OCI-LY7 (cell line): ENCODE measurements at regions not wholly inside any gene's neighbourhood (a gene's known extent, or its start where the extent isn't known, plus 50 kb on each side); places are given as distances from the start of the nearest gene placed in this dataset.

Experiments used
- BruUV-seq: library from RNA; stranded (reverse); fragments of 400-500 nt; replicated peaks from 2 replicates; lab custom pipeline; 2021; lab: Mats Ljungman, UMichigan
- CTCF ChIA-PET: fragments of 300-600 bp; sonication (Branson Sonifier 250); formaldehyde crosslinking; loops from one replicate; lab custom pipeline; 2022; ENCODE audit warnings: antibody characterized with exemption; ENCODE audit not compliant: unreplicated experiment; lab: Charles Lee
- POLR2A ChIA-PET: fragments of 300-600 bp; sonication (Branson Sonifier 250); formaldehyde crosslinking; loops from one replicate; lab custom pipeline; 2022; ENCODE audit warnings: antibody characterized with exemption; lab: Charles Lee
- DNase-seq: peaks from one replicate; pipeline ENCODE4 v3.0.0-alpha.2; 2015; ENCODE audit warnings: low spot score
- H2AFZ ChIP-seq: fragments of 200-600 bp; sonication (generic), shearing (Covaris generic); 2 replicates; pipeline ENCODE4 v1.6.1; 2014; ENCODE audit warnings: mild to moderate bottlenecking, antibody characterized with exemption, low read length, moderate library complexity
- H3K27ac ChIP-seq: fragments of 200-600 bp; sonication (generic); 2 replicates; pipeline ENCODE4 v1.5.1; 2014; ENCODE audit warnings: mixed run types, low read depth, mild to moderate bottlenecking, moderate library complexity, low read length, inconsistent platforms; ENCODE audit not compliant: poor library complexity, severe bottlenecking
- H3K36me3 ChIP-seq: fragments of 200-600 bp; sonication (generic); 2 replicates; pipeline ENCODE4 v1.6.1; 2014; ENCODE audit warnings: mild to moderate bottlenecking, antibody characterized with exemption, low read length, moderate library complexity, mixed read lengths; ENCODE audit not compliant: insufficient read depth
- H3K4me1 ChIP-seq: fragments of 200-600 bp; sonication (generic); 2 replicates; pipeline ENCODE4 v1.5.1; 2014; ENCODE audit warnings: mild to moderate bottlenecking, low read length; ENCODE audit not compliant: insufficient read depth, poor library complexity, severe bottlenecking
- H3K4me2 ChIP-seq: fragments of 200-600 bp; sonication (generic); 2 replicates; pipeline ENCODE4 v1.6.1; 2014; ENCODE audit warnings: mild to moderate bottlenecking, low read length
- H3K4me3 ChIP-seq: fragments of 200-600 bp; sonication (generic); 2 replicates; pipeline ENCODE4 v1.5.1; 2014; ENCODE audit warnings: mild to moderate bottlenecking, low read depth, low read length; ENCODE audit not compliant: poor library complexity, severe bottlenecking
- H3K79me2 ChIP-seq: fragments of 200-600 bp; sonication (generic); 2 replicates; pipeline ENCODE4 v1.6.1; 2016; ENCODE audit warnings: low read depth, mild to moderate bottlenecking, low read length, moderate library complexity, mixed read lengths; ENCODE audit not compliant: insufficient read depth
- H3K9me2 ChIP-seq: fragments of 200-600 bp; sonication (generic); 2 replicates; pipeline ENCODE4 v1.6.1; 2016; ENCODE audit warnings: mild to moderate bottlenecking, low read length, mixed read lengths; ENCODE audit not compliant: insufficient read depth
- H3K9me3 ChIP-seq: fragments of 200-600 bp; sonication (generic); 2 replicates; pipeline ENCODE4 v1.6.1; 2014; ENCODE audit warnings: mild to moderate bottlenecking, mixed run types, low read length, mixed read lengths
- H4K20me1 ChIP-seq: fragments of 200-600 bp; sonication (generic); 2 replicates; pipeline ENCODE4 v1.6.1; 2014; ENCODE audit warnings: mild to moderate bottlenecking, antibody characterized with exemption, low read length, moderate library complexity, mixed read lengths; ENCODE audit not compliant: insufficient read depth
- CTCF ChIP-seq: fragments of 200-600 bp; sonication (generic); conservative IDR thresholded peaks from 2 replicates; pipeline ENCODE4 v1.5.1; 2014; ENCODE audit warnings: mild to moderate bottlenecking, antibody characterized with exemption, low read length, moderate library complexity, mixed read lengths
- EZH2phosphoT487 ChIP-seq: fragments of 200-600 bp; sonication (generic); IDR thresholded peaks from 2 replicates; pipeline ENCODE4 v1.6.1; 2018; ENCODE audit warnings: low read depth, borderline replicate concordance, mild to moderate bottlenecking, mixed run types, antibody characterized with exemption, low read length, moderate library complexity, mixed read lengths
- intact Hi-C: fragments of 100-400 bp; cut with micrococcal nuclease; formaldehyde crosslinking; loops from one replicate; pipeline ENCODE4 v1.10.0; 2022; ENCODE audit not compliant: unreplicated experiment

- H3K27ac ChIP-seq = no peak overlapping the region
- CTCF ChIA-PET = no interaction called here
- 0 out of 2 replicates have a peak, but pooled peaks cover 6% of the 10 kb centered on the region for H3K9me3 ChIP-seq
- POLR2A ChIA-PET = interaction anchor here (0.6 to 1.3 kb wide), 3 partner anchors 9 to 648 kb away, joined by 3 to 5 read pairs (median 3); no protein-coding TSS in a partner anchor
- H3K4me1 ChIP-seq = no peaks in the 10 kb centered on the region
- BruUV-seq = no TSS peak
- H3K9me2 ChIP-seq = no peaks in the 10 kb centered on the region
- no peaks in the 10 kb centered on the region for H4K20me1 ChIP-seq
- no peak overlapping the region for H3K4me2 ChIP-seq
- H2AFZ ChIP-seq = no peak overlapping the region
- TF ChIP-seq EZH2phosphoT487 (no peak), CTCF (no peak)
- no peak for DNase-seq
- intact Hi-C loops = no loop called here
- no peak overlapping the region for H3K4me3 ChIP-seq
- H3K79me2 ChIP-seq = no peaks in the 10 kb centered on the region
- no peaks in the 10 kb centered on the region for H3K36me3 ChIP-seq
Observed at GRCh38 chr10:21056461-21056860, 159.3 kb upstream of the NEBL start.

- intact Hi-C loops = no loop called here
Observed at GRCh38 chr10:21055339-21056135, 158.4 kb upstream of the NEBL start.

More at GRCh38 chr10:21055339-21056135, 158.4 kb upstream of the NEBL start:
- Histone ChIP-seq H3K4me3 (no peak overlapping the region), H3K36me3 (no peaks in the 10 kb centered on the region), H3K27ac (no peak overlapping the region), H3K79me2 (no peaks in the 10 kb centered on the region), H3K4me2 (no peak overlapping the region), H3K4me1 (no peaks in the 10 kb centered on the region), H2AFZ (no peak overlapping the region), H4K20me1 (no peaks in the 10 kb centered on the region), H3K9me2 (no peaks in the 10 kb centered on the region), H3K9me3 (0 out of 2 replicates have a peak, but pooled peaks cover 6% of the 10 kb centered on the region)
- ChIA-PET CTCF (no interaction called here), POLR2A (interaction anchor here (0.9 to 1.6 kb wide), 4 partner anchors 10 to 37 kb away, joined by 3 read pairs; no protein-coding TSS in a partner anchor)
- DNase-seq = no peak
- TF ChIP-seq CTCF = no peak
- no TSS peak for BruUV-seq
